ENCODE measurements at regions not wholly inside any gene's neighbourhood (a gene's known extent, or its start where the extent isn't known, plus 50 kb on each side); places are given as distances from the start of the nearest gene placed in this dataset.

DNA sequence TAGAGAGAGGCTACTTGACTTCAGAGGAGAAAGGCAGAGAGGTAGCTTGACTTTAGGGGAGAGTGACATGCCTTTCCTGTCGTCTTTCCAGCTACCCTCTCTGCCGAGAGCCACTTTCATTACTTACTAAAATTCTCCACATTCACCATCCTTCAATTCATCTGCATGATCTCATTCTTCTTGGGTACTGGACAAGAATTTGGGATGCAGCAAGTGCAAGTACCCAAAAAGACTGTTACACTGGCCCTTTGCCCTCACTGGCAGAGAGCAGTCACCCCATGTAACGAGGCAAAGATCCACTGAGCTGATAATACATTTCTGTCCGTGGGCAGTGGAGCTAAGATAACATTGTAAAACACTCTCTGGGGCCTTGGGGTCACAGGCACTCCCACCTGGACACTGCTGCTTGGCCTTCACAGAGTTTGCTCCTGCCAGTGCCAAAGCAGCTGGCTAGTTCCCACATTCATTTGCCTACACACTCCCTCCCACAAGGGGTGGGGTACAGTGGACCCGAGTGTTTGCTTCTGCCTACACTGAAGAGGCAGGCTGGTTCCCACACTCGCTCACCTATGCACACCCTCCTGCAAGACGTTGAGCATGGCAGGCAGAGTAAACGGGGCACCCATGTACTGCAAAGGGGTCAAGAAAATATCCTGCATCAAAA is 1276.9 kb upstream of the PCDH9 start:
- Histone ChIP-seq H3K4me3 (ENCODE audit: low read depth in 2 of 2, low read length in 2 of 2) (no peak overlapping the region), H3K27me3 (ENCODE audit: control insufficient read depth, insufficient read depth, low read length) (no peaks in the 10 kb centered on the region), H3K27ac (ENCODE audit: low read length) (no peak overlapping the region), H3K4me1 (ENCODE audit: control insufficient read depth, insufficient read depth, low read length) (no peaks in the 10 kb centered on the region), H3K36me3 (ENCODE audit: control insufficient read depth, insufficient read depth, low read length) (no peaks in the 10 kb centered on the region), H3K9me3 (ENCODE audit: control insufficient read depth, insufficient read depth, low read depth, low read length) (no peaks in the 10 kb centered on the region)
- in situ Hi-C loops (cut with HindIII; ENCODE audit: low pct_unique_long_range_greater_than_20kb, low sequenced_read_pairs), result no loop called here
- no peak for ATAC-seq
- DNase-seq (ENCODE audit: low read depth, low spot score), result no peak
- TF ChIP-seq TCF7L2 (IDR thresholded peaks at IDR 0.05; ENCODE audit: low read depth, low read length) (no peak), POLR2AphosphoS5 (IDR thresholded peaks at IDR 0.05; ENCODE audit: low read depth, low read length) (no peak), SIN3A (IDR thresholded peaks at IDR 0.05; ENCODE audit: borderline replicate concordance, insufficient read depth, low read depth, low read length) (no peak)
- TF ChIP-seq, protein P1, sequence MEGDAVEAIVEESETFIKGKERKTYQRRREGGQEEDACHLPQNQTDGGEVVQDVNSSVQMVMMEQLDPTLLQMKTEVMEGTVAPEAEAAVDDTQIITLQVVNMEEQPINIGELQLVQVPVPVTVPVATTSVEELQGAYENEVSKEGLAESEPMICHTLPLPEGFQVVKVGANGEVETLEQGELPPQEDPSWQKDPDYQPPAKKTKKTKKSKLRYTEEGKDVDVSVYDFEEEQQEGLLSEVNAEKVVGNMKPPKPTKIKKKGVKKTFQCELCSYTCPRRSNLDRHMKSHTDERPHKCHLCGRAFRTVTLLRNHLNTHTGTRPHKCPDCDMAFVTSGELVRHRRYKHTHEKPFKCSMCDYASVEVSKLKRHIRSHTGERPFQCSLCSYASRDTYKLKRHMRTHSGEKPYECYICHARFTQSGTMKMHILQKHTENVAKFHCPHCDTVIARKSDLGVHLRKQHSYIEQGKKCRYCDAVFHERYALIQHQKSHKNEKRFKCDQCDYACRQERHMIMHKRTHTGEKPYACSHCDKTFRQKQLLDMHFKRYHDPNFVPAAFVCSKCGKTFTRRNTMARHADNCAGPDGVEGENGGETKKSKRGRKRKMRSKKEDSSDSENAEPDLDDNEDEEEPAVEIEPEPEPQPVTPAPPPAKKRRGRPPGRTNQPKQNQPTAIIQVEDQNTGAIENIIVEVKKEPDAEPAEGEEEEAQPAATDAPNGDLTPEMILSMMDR (IDR thresholded peaks at IDR 0.05), result no peak
- TF ChIP-seq, protein P2, sequence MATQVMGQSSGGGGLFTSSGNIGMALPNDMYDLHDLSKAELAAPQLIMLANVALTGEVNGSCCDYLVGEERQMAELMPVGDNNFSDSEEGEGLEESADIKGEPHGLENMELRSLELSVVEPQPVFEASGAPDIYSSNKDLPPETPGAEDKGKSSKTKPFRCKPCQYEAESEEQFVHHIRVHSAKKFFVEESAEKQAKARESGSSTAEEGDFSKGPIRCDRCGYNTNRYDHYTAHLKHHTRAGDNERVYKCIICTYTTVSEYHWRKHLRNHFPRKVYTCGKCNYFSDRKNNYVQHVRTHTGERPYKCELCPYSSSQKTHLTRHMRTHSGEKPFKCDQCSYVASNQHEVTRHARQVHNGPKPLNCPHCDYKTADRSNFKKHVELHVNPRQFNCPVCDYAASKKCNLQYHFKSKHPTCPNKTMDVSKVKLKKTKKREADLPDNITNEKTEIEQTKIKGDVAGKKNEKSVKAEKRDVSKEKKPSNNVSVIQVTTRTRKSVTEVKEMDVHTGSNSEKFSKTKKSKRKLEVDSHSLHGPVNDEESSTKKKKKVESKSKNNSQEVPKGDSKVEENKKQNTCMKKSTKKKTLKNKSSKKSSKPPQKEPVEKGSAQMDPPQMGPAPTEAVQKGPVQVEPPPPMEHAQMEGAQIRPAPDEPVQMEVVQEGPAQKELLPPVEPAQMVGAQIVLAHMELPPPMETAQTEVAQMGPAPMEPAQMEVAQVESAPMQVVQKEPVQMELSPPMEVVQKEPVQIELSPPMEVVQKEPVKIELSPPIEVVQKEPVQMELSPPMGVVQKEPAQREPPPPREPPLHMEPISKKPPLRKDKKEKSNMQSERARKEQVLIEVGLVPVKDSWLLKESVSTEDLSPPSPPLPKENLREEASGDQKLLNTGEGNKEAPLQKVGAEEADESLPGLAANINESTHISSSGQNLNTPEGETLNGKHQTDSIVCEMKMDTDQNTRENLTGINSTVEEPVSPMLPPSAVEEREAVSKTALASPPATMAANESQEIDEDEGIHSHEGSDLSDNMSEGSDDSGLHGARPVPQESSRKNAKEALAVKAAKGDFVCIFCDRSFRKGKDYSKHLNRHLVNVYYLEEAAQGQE (IDR thresholded peaks at IDR 0.05; ENCODE audit: insufficient read depth in 1 of 2, low read depth in 2 of 2, low read length in 1 of 2), result no peak
- no TSS peak for BruUV-seq (replicated peaks)
- intact Hi-C loops (cut with micrococcal nuclease; ENCODE audit: unreplicated experiment), result no loop called here
- ChIA-PET CTCF (no interaction called here), POLR2A (no interaction called here)

DNA sequence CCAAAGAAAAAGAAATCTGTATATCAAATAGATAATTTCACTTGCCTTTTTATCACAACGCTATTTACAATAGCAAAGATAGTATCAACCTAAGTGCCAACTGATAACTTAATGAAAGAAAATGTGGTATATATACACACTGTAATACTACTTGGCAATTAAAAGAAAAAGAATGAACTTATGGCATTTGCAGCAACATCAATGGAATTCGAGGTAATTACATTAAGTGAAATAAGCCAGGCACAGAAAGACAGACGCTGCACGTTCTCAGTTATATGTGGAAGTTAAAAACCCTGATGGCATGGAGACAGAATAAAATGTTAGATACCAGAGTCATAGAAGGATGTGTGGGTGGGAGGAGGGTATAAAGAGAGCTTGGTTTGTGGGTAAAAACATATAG is 1260.5 kb upstream of the PCDH9 start:
- no peak for ATAC-seq
- BruUV-seq (replicated peaks), result no TSS peak
- DNase-seq (ENCODE audit: low read depth, low spot score), result no peak
- ChIA-PET CTCF (no interaction called here), POLR2A (no interaction called here)
- in situ Hi-C loops (cut with HindIII; ENCODE audit: low pct_unique_long_range_greater_than_20kb, low sequenced_read_pairs) (no loop called here), intact Hi-C loops (cut with micrococcal nuclease; ENCODE audit: unreplicated experiment) (no loop called here)
- TF ChIP-seq POLR2AphosphoS5 (IDR thresholded peaks at IDR 0.05; ENCODE audit: low read depth, low read length), result no peak
- TF ChIP-seq, protein P1 (IDR thresholded peaks at IDR 0.05), result no peak
- no peak for TF ChIP-seq TCF7L2 (IDR thresholded peaks at IDR 0.05; ENCODE audit: low read depth, low read length)
- no peak overlapping the region for H3K27ac ChIP-seq (ENCODE audit: low read length)
- H3K27me3 ChIP-seq (ENCODE audit: control insufficient read depth, insufficient read depth, low read length), result no peaks in the 10 kb centered on the region
- H3K36me3 ChIP-seq (ENCODE audit: control insufficient read depth, insufficient read depth, low read length), result no peaks in the 10 kb centered on the region
- H3K4me3 ChIP-seq (ENCODE audit: low read depth in 2 of 2, low read length in 2 of 2), result no peak overlapping the region
- H3K4me1 ChIP-seq (ENCODE audit: control insufficient read depth, insufficient read depth, low read length), result no peaks in the 10 kb centered on the region
- no peaks in the 10 kb centered on the region for H3K9me3 ChIP-seq (ENCODE audit: control insufficient read depth, insufficient read depth, low read depth, low read length)
